Endodermal cell (in vitro differentiated cells): ENCODE measurements at regions not wholly inside any gene's neighbourhood (a gene's known extent, or its start where the extent isn't known, plus 50 kb on each side); places are given as distances from the start of the nearest gene placed in this dataset.
"Not testable (repeated sequence)": the region's sequence is repeated elsewhere in the genome, so short reads cannot be mapped to it uniquely, and the experiment has no call there.

Source experiments
- DNase-seq: peaks from one replicate; pipeline ENCODE4 v3.0.0-alpha.2; 2017
- H3K27ac ChIP-seq: 2 replicates; pipeline ENCODE4 v1.5.1; 2013; ENCODE audit warnings: mild to moderate bottlenecking, low read depth, low read length, moderate library complexity
- H3K27me3 ChIP-seq: 2 replicates; pipeline ENCODE4 v1.6.1; 2013; ENCODE audit warnings: mild to moderate bottlenecking, low read length, moderate library complexity; ENCODE audit not compliant: insufficient read depth, control insufficient read depth, poor library complexity, severe bottlenecking
- H3K36me3 ChIP-seq: 2 replicates; pipeline ENCODE4 v1.7.0; 2013; ENCODE audit warnings: mild to moderate bottlenecking, low read length, moderate library complexity; ENCODE audit not compliant: control insufficient read depth, insufficient read depth
- H3K4me1 ChIP-seq: one replicate; pipeline ENCODE4 v1.7.0; 2013; ENCODE audit warnings: low read length; ENCODE audit not compliant: control insufficient read depth, insufficient read depth
- H3K4me3 ChIP-seq: 2 replicates; pipeline ENCODE4 v1.5.1; 2013; ENCODE audit warnings: mild to moderate bottlenecking, low read length, moderate library complexity
- H3K9ac ChIP-seq: 2 replicates; pipeline ENCODE4 v1.6.1; 2013; ENCODE audit warnings: mild to moderate bottlenecking, low read length, moderate library complexity; ENCODE audit not compliant: poor library complexity, severe bottlenecking; ENCODE audit errors: extremely low read depth
- H3K9me3 ChIP-seq: 2 replicates; pipeline ENCODE4 v1.6.1; 2013; ENCODE audit warnings: mild to moderate bottlenecking, low read length, moderate library complexity; ENCODE audit not compliant: control insufficient read depth
- H3K27ac Mint-ChIP-seq: 2 replicates; pipeline ENCODE4 v1.8.0; 2020; ENCODE audit warnings: mixed read lengths
- H3K27me3 Mint-ChIP-seq: 2 replicates; pipeline ENCODE4 v1.8.0; 2021; ENCODE audit warnings: mild to moderate bottlenecking, mixed read lengths; ENCODE audit not compliant: insufficient read depth
- H3K36me3 Mint-ChIP-seq: 2 replicates; pipeline ENCODE4 v1.8.0; 2020; ENCODE audit warnings: low read depth, mixed read lengths
- H3K4me1 Mint-ChIP-seq: 2 replicates; pipeline ENCODE4 v1.8.0; 2020; ENCODE audit warnings: mixed read lengths
- H3K4me3 Mint-ChIP-seq: 2 replicates; pipeline ENCODE4 v1.8.0; 2020; ENCODE audit warnings: mild to moderate bottlenecking, moderate library complexity, mixed read lengths
- H3K9me3 Mint-ChIP-seq: 2 replicates; pipeline ENCODE4 v1.8.0; 2020; ENCODE audit warnings: mild to moderate bottlenecking, mixed read lengths
- CTCF ChIP-seq: fragments of 200-600 bp; sonication (generic); conservative IDR thresholded peaks from 2 replicates; pipeline ENCODE4 v1.5.0; 2021; ENCODE audit warnings: antibody characterized with exemption, mild to moderate bottlenecking
- WGBS, 2 experiments: methylation state at CpG; one replicate each; pipeline versions ENCODE4 v1.1.5 to v1.1.7; 2013; ENCODE audit warnings: missing lambda C conversion rate in 2 of 2, mixed read lengths in 1 of 2; ENCODE audit not compliant: insufficient coverage in 1 of 2, insufficient read length in 1 of 2; 5-methylcytosine and 5-hydroxymethylcytosine counted together

GRCh38 chr2:234391625-234392024 lies 105.3 kb downstream of the ARL4C start:
- Histone ChIP-seq H3K9me3 (no peaks in the 10 kb centered on the region), H3K36me3 (no peaks in the 10 kb centered on the region), H3K27me3 (no peaks in the 10 kb centered on the region), H3K9ac (no peak overlapping the region), H3K27ac (no peak overlapping the region), H3K4me3 (no peak overlapping the region), H3K4me1 (no peaks in the 10 kb centered on the region)
- WGBS, 2 experiments, result 91 to 93% methylated on average over 2 to 3 of the region's 3 CpGs
- Mint-ChIP-seq H3K36me3 (peaks cover 2% of the 10 kb centered on the region), H3K27me3 (no peaks in the 10 kb centered on the region), H3K4me3 (no peak overlapping the region), H3K4me1 (peaks cover 6% of the 10 kb centered on the region), H3K9me3 (no peaks in the 10 kb centered on the region), H3K27ac (no peak overlapping the region)
- TF ChIP-seq CTCF, result no peak
- no peak for DNase-seq

- not testable (repeated sequence) for H3K27ac Mint-ChIP-seq, H3K9me3 ChIP-seq, H3K27ac ChIP-seq, H3K4me1 Mint-ChIP-seq, DNase-seq, H3K4me1 ChIP-seq, H3K4me3 ChIP-seq, H3K27me3 Mint-ChIP-seq, H3K4me3 Mint-ChIP-seq, H3K36me3 ChIP-seq, H3K36me3 Mint-ChIP-seq, H3K9ac ChIP-seq, H3K9me3 Mint-ChIP-seq, H3K27me3 ChIP-seq
- 83 to 91% methylated on average over 1 to 3 of the region's 3 CpGs for WGBS, 2 experiments
Observed at GRCh38 chr2:234389661-234390060, 107.2 kb downstream of the ARL4C start.

- TF ChIP-seq CTCF, result no peak
- Mint-ChIP-seq H3K9me3 (peaks cover 14% of the 10 kb centered on the region), H3K4me3 (no peak overlapping the region), H3K27ac (no peak overlapping the region), H3K4me1 (no peaks in the 10 kb centered on the region), H3K36me3 (peaks cover 2% of the 10 kb centered on the region), H3K27me3 (peaks cover 2% of the 10 kb centered on the region)
- Histone ChIP-seq H3K36me3 (no peaks in the 10 kb centered on the region), H3K27me3 (no peaks in the 10 kb centered on the region), H3K9ac (no peak overlapping the region), H3K27ac (no peak overlapping the region), H3K4me1 (no peaks in the 10 kb centered on the region), H3K9me3 (peaks cover 5% of the 10 kb centered on the region), H3K4me3 (no peak overlapping the region)
- DNase-seq, result no peak
- WGBS, 2 experiments, result 93 to 100% methylated on average over 1 to 5 of the region's 5 CpGs
Observed at GRCh38 chr2:234388591-234388990, 108.3 kb downstream of the ARL4C start.

GRCh38 chr2:234386971-234387370 lies 109.9 kb downstream of the ARL4C start:
- H3K9ac ChIP-seq, result no peak overlapping the region
- H3K9me3 Mint-ChIP-seq, result peaks cover 14% of the 10 kb centered on the region
- peaks cover 5% of the 10 kb centered on the region for H3K9me3 ChIP-seq
- 85 to 88% methylated on average over 7 to 8 of the region's 8 CpGs for WGBS, 2 experiments
- H3K27me3 Mint-ChIP-seq, result peaks cover 2% of the 10 kb centered on the region
- no peak for TF ChIP-seq CTCF
- no peak overlapping the region for H3K4me3 Mint-ChIP-seq
- H3K36me3 Mint-ChIP-seq, result no peaks in the 10 kb centered on the region
- H3K27ac Mint-ChIP-seq, result no peak overlapping the region
- H3K27ac ChIP-seq, result no peak overlapping the region
- no peaks in the 10 kb centered on the region for H3K27me3 ChIP-seq
- no peak for DNase-seq
- no peaks in the 10 kb centered on the region for H3K4me1 Mint-ChIP-seq
- no peaks in the 10 kb centered on the region for H3K36me3 ChIP-seq
- no peak overlapping the region for H3K4me3 ChIP-seq
- H3K4me1 ChIP-seq, result no peaks in the 10 kb centered on the region
